Heart left ventricle (tissue), 13 donors: ENCODE measurements at regions not wholly inside any gene's neighbourhood (a gene's known extent, or its start where the extent isn't known, plus 50 kb on each side); places are given as distances from the start of the nearest gene placed in this dataset.

ENCODE experiments used
- CTCF ChIP-seq, 12 donors: fragments of 200-600 bp; sonication (generic) in 4 of 12; IDR thresholded peaks; one replicate each; pipeline versions ENCODE4 v1.5.0 to v1.8.0; 2018 to 2022; ENCODE audit warnings: antibody characterized with exemption in 12 of 12, mild to moderate bottlenecking in 5 of 12
- POLR2A ChIP-seq, 2 donors: fragments of 450-650 bp; IDR thresholded peaks; one replicate each; pipeline ENCODE4 v1.6.1; 2017; ENCODE audit warnings: antibody characterized with exemption in 2 of 2, mild to moderate bottlenecking in 2 of 2, moderate library complexity in 2 of 2
- donor health status: ischemic (EF 13 %, LVEDD 7.1; RV severe dilation, severe dysfunction).
- donor health status: DM: no; HTN: yes; CAD: no.
- donor health status: DM: no; HTN: no; CAD: no.
- donor health status: ischemic (EF 25% LVEDD 6.9; RV normal size, moderate dysfunction).
- donor health status: ischemic (EF 25% LVEDD 5.7; RV mildly dilated, moderate dysfunction).
- donor health status: ischemic (EF 35%, LVEDD 5.7; RV mildly dilated, moderate dysfunction).
- donor health status: nonischemic (EF 11% LVEDD 7.7; RV severe dilation, severe dysfunction).
- donor health status: DM: yes; HTN: yes; CAD: no.
- donor health status: PGD.
- donor health status: ischemic (EF 29% LVEDD 5.4; RV normal size, mild dysfunction).
- donor health status: nonischemic (EF 23%, LVEDD 6.1; RV moderate dilation, normal function).

- TF ChIP-seq CTCF (IDR thresholded peaks at IDR 0.05) (no peak), POLR2A (IDR thresholded peaks at IDR 0.05) (no peak)
These were observed 318.2 kb upstream of the TMCO5A start for GRCh38 chr15:37616215-37616614.
